ENCODE measurements at regions not wholly inside any gene's neighbourhood (a gene's known extent, or its start where the extent isn't known, plus 50 kb on each side); places are given as distances from the start of the nearest gene placed in this dataset.
A peak's percentile ranks its signal among the peaks of the same experiment; 100 is the strongest.

DNA sequence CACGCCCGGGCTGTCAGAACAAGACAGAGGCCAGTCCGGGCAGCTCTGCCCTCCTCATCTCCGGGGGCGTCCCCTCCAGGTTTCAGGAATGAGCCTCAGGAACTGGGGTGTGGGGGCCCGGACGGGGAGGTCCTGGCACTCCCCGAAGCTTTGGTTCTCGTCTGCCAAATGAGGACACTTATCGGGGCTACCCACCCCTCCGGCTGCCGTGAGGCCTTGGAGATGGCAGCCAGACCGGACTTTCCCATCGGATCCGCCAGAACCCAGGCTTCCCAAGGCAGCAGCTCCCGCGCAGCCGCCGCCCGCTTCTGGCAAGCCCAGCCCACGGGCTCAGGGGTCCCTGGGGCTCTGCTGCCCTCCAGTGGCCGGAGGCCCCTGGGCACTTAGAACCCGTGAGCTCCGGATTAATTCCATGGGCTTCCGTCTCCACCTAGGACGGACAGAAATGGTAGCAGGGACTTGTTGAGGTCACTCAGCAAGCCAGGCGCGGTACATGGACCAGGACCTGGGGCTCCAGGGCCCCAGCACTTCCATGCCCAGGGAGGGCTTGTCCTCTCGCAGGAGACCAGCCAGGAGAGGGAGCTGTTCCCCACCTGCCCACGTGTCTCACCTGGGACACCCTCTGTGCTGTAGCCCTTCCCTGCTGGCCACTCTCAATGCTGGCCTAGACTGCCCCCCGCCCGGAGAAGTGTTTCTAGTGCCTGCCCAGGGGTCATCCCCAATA is 89.4 kb downstream of the LINGO1 start (continued):
- TF ChIP-seq, protein P1, sequence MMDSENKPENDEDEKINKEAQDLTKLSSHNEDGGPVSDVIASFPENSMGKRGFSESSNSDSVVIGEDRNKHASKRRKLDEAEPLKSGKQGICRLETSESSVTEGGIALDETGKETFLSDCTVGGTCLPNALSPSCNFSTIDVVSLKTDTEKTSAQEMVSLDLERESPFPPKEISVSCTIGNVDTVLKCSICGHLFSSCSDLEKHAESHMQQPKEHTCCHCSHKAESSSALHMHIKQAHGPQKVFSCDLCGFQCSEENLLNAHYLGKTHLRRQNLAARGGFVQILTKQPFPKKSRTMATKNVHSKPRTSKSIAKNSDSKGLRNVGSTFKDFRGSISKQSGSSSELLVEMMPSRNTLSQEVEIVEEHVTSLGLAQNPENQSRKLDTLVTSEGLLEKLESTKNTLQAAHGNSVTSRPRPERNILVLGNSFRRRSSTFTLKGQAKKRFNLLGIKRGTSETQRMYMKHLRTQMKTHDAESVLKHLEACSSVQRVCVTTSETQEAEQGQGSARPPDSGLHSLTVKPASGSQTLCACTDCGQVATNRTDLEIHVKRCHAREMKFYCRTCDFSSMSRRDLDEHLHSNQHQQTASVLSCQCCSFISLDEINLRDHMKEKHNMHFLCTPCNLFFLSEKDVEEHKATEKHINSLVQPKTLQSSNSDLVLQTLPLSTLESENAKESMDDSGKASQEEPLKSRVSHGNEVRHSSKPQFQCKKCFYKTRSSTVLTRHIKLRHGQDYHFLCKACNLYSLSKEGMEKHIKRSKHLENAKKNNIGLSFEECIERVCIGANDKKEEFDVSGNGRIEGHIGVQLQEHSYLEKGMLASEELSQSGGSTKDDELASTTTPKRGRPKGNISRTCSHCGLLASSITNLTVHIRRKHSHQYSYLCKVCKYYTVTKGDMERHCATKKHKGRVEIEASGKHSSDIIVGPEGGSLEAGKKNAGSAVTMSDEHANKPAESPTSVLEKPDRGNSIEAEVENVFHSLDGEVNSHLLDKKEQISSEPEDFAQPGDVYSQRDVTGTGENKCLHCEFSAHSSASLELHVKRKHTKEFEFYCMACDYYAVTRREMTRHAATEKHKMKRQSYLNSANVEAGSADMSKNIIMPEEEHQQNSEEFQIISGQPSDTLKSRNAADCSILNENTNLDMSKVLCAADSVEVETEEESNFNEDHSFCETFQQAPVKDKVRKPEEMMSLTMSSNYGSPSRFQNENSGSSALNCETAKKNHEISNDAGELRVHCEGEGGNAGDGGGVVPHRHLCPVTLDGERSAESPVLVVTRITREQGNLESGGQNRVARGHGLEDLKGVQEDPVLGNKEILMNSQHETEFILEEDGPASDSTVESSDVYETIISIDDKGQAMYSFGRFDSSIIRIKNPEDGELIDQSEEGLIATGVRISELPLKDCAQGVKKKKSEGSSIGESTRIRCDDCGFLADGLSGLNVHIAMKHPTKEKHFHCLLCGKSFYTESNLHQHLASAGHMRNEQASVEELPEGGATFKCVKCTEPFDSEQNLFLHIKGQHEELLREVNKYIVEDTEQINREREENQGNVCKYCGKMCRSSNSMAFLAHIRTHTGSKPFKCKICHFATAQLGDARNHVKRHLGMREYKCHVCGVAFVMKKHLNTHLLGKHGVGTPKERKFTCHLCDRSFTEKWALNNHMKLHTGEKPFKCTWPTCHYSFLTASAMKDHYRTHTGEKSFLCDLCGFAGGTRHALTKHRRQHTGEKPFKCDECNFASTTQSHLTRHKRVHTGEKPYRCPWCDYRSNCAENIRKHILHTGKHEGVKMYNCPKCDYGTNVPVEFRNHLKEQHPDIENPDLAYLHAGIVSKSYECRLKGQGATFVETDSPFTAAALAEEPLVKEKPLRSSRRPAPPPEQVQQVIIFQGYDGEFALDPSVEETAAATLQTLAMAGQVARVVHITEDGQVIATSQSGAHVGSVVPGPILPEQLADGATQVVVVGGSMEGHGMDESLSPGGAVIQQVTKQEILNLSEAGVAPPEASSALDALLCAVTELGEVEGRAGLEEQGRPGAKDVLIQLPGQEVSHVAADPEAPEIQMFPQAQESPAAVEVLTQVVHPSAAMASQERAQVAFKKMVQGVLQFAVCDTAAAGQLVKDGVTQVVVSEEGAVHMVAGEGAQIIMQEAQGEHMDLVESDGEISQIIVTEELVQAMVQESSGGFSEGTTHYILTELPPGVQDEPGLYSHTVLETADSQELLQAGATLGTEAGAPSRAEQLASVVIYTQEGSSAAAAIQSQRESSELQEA (IDR thresholded peaks at IDR 0.05; ENCODE audit: low read depth) = no peak
- TF ChIP-seq TCF3 (CRISPR knock-in tag; IDR thresholded peaks at IDR 0.05) (no peak), ZC3H4 (CRISPR knock-in tag; IDR thresholded peaks at IDR 0.05; ENCODE audit: borderline replicate concordance) (no peak), FOXK2 (conservative IDR thresholded peaks at IDR 0.05 in 1 of 2, IDR thresholded peaks at IDR 0.05 in 1 of 2; ENCODE audit: low read depth in 2 of 2) (no peak), BRD9 (IDR thresholded peaks at IDR 0.05; ENCODE audit: low read depth, partially characterized antibody) (no peak), ZNF324 (CRISPR knock-in tag; IDR thresholded peaks at IDR 0.05) (no peak)
- TF ChIP-seq, protein P2, sequence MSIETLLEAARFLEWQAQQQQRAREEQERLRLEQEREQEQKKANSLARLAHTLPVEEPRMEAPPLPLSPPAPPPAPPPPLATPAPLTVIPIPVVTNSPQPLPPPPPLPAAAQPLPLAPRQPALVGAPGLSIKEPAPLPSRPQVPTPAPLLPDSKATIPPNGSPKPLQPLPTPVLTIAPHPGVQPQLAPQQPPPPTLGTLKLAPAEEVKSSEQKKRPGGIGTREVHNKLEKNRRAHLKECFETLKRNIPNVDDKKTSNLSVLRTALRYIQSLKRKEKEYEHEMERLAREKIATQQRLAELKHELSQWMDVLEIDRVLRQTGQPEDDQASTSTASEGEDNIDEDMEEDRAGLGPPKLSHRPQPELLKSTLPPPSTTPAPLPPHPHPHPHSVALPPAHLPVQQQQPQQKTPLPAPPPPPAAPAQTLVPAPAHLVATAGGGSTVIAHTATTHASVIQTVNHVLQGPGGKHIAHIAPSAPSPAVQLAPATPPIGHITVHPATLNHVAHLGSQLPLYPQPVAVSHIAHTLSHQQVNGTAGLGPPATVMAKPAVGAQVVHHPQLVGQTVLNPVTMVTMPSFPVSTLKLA (conservative IDR thresholded peaks at IDR 0.05) = peak; percentile 78 to 82
- TF ChIP-seq, protein P3, sequence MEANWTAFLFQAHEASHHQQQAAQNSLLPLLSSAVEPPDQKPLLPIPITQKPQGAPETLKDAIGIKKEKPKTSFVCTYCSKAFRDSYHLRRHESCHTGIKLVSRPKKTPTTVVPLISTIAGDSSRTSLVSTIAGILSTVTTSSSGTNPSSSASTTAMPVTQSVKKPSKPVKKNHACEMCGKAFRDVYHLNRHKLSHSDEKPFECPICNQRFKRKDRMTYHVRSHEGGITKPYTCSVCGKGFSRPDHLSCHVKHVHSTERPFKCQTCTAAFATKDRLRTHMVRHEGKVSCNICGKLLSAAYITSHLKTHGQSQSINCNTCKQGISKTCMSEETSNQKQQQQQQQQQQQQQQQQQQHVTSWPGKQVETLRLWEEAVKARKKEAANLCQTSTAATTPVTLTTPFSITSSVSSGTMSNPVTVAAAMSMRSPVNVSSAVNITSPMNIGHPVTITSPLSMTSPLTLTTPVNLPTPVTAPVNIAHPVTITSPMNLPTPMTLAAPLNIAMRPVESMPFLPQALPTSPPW (CRISPR knock-in tag; IDR thresholded peaks at IDR 0.05) = peak; percentile 43
- TF ChIP-seq, protein P4, sequence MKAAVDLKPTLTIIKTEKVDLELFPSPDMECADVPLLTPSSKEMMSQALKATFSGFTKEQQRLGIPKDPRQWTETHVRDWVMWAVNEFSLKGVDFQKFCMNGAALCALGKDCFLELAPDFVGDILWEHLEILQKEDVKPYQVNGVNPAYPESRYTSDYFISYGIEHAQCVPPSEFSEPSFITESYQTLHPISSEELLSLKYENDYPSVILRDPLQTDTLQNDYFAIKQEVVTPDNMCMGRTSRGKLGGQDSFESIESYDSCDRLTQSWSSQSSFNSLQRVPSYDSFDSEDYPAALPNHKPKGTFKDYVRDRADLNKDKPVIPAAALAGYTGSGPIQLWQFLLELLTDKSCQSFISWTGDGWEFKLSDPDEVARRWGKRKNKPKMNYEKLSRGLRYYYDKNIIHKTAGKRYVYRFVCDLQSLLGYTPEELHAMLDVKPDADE (conservative IDR thresholded peaks at IDR 0.05; ENCODE audit: control insufficient read depth, low read depth, low read length) = no peak
- TF ChIP-seq, protein P5, sequence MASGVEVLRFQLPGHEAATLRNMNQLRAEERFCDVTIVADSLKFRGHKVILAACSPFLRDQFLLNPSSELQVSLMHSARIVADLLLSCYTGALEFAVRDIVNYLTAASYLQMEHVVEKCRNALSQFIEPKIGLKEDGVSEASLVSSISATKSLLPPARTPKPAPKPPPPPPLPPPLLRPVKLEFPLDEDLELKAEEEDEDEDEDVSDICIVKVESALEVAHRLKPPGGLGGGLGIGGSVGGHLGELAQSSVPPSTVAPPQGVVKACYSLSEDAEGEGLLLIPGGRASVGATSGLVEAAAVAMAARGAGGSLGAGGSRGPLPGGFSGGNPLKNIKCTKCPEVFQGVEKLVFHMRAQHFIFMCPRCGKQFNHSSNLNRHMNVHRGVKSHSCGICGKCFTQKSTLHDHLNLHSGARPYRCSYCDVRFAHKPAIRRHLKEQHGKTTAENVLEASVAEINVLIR (CRISPR knock-in tag; IDR thresholded peaks at IDR 0.05) = no peak
- TF ChIP-seq, protein P6, sequence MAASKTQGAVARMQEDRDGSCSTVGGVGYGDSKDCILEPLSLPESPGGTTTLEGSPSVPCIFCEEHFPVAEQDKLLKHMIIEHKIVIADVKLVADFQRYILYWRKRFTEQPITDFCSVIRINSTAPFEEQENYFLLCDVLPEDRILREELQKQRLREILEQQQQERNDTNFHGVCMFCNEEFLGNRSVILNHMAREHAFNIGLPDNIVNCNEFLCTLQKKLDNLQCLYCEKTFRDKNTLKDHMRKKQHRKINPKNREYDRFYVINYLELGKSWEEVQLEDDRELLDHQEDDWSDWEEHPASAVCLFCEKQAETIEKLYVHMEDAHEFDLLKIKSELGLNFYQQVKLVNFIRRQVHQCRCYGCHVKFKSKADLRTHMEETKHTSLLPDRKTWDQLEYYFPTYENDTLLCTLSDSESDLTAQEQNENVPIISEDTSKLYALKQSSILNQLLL (CRISPR knock-in tag; IDR thresholded peaks at IDR 0.05; ENCODE audit: borderline replicate concordance) = no peak

All from K562 (cell line).